Loucy (cell line): ENCODE measurements at regions not wholly inside any gene's neighbourhood (a gene's known extent, or its start where the extent isn't known, plus 50 kb on each side); places are given as distances from the start of the nearest gene placed in this dataset.

Experiments
- EZH2phosphoT487 ChIP-seq: fragments of 200-600 bp; IDR thresholded peaks from 2 replicates; pipeline ENCODE4 v1.6.1; 2018; ENCODE audit warnings: antibody characterized with exemption, mild to moderate bottlenecking, moderate library complexity, borderline replicate concordance
- TF ChIP-seq, protein P1 (sequence below): fragments of 200-600 bp; sonication (generic); conservative IDR thresholded peaks from 2 replicates; pipeline ENCODE4 v1.5.1; 2014; ENCODE audit warnings: mild to moderate bottlenecking, antibody characterized with exemption, low read length

DNA sequence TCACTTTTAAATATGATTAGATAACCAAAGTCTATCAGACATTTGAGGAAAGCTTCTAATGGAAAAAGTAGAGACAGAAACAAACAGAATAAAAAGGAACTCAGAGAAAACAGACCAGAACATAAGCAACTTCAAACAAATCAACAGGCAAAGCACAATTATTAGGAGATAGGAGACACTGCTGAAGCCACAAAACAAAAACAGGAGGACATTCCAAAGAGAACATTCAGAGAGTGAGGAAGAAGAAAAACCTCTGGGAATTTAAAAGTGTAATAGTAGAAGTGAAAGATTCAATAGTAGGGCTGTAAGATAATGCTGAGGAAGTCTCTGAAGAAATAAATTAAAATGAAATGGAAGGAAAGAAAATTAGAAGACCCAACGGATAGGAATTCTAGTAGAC lies 83.2 kb upstream of the TBCA start:
- TF ChIP-seq, protein P1, sequence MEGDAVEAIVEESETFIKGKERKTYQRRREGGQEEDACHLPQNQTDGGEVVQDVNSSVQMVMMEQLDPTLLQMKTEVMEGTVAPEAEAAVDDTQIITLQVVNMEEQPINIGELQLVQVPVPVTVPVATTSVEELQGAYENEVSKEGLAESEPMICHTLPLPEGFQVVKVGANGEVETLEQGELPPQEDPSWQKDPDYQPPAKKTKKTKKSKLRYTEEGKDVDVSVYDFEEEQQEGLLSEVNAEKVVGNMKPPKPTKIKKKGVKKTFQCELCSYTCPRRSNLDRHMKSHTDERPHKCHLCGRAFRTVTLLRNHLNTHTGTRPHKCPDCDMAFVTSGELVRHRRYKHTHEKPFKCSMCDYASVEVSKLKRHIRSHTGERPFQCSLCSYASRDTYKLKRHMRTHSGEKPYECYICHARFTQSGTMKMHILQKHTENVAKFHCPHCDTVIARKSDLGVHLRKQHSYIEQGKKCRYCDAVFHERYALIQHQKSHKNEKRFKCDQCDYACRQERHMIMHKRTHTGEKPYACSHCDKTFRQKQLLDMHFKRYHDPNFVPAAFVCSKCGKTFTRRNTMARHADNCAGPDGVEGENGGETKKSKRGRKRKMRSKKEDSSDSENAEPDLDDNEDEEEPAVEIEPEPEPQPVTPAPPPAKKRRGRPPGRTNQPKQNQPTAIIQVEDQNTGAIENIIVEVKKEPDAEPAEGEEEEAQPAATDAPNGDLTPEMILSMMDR: no peak
- no peak for TF ChIP-seq EZH2phosphoT487
